Endodermal cell (in vitro differentiated cells): ENCODE measurements at regions not wholly inside any gene's neighbourhood (a gene's known extent, or its start where the extent isn't known, plus 50 kb on each side); places are given as distances from the start of the nearest gene placed in this dataset.
A peak's percentile ranks its signal among the peaks of the same experiment; 100 is the strongest.

ENCODE experiments used
- DNase-seq: peaks from one replicate; pipeline ENCODE4 v3.0.0-alpha.2; 2017
- H3K27ac ChIP-seq: 2 replicates; pipeline ENCODE4 v1.5.1; 2013; ENCODE audit warnings: mild to moderate bottlenecking, low read depth, low read length, moderate library complexity
- H3K27me3 ChIP-seq: 2 replicates; pipeline ENCODE4 v1.6.1; 2013; ENCODE audit warnings: mild to moderate bottlenecking, low read length, moderate library complexity; ENCODE audit not compliant: insufficient read depth, control insufficient read depth, poor library complexity, severe bottlenecking
- H3K36me3 ChIP-seq: 2 replicates; pipeline ENCODE4 v1.7.0; 2013; ENCODE audit warnings: mild to moderate bottlenecking, low read length, moderate library complexity; ENCODE audit not compliant: control insufficient read depth, insufficient read depth
- H3K4me1 ChIP-seq: one replicate; pipeline ENCODE4 v1.7.0; 2013; ENCODE audit warnings: low read length; ENCODE audit not compliant: control insufficient read depth, insufficient read depth
- H3K4me3 ChIP-seq: 2 replicates; pipeline ENCODE4 v1.5.1; 2013; ENCODE audit warnings: mild to moderate bottlenecking, low read length, moderate library complexity
- H3K9ac ChIP-seq: 2 replicates; pipeline ENCODE4 v1.6.1; 2013; ENCODE audit warnings: mild to moderate bottlenecking, low read length, moderate library complexity; ENCODE audit not compliant: poor library complexity, severe bottlenecking; ENCODE audit errors: extremely low read depth
- H3K9me3 ChIP-seq: 2 replicates; pipeline ENCODE4 v1.6.1; 2013; ENCODE audit warnings: mild to moderate bottlenecking, low read length, moderate library complexity; ENCODE audit not compliant: control insufficient read depth
- H3K27ac Mint-ChIP-seq: 2 replicates; pipeline ENCODE4 v1.8.0; 2020; ENCODE audit warnings: mixed read lengths
- H3K27me3 Mint-ChIP-seq: 2 replicates; pipeline ENCODE4 v1.8.0; 2021; ENCODE audit warnings: mild to moderate bottlenecking, mixed read lengths; ENCODE audit not compliant: insufficient read depth
- H3K36me3 Mint-ChIP-seq: 2 replicates; pipeline ENCODE4 v1.8.0; 2020; ENCODE audit warnings: low read depth, mixed read lengths
- H3K4me1 Mint-ChIP-seq: 2 replicates; pipeline ENCODE4 v1.8.0; 2020; ENCODE audit warnings: mixed read lengths
- H3K4me3 Mint-ChIP-seq: 2 replicates; pipeline ENCODE4 v1.8.0; 2020; ENCODE audit warnings: mild to moderate bottlenecking, moderate library complexity, mixed read lengths
- H3K9me3 Mint-ChIP-seq: 2 replicates; pipeline ENCODE4 v1.8.0; 2020; ENCODE audit warnings: mild to moderate bottlenecking, mixed read lengths
- WGBS, 2 experiments: methylation state at CpG; one replicate each; pipeline versions ENCODE4 v1.1.5 to v1.1.7; 2013; ENCODE audit warnings: missing lambda C conversion rate in 2 of 2, mixed read lengths in 1 of 2; ENCODE audit not compliant: insufficient coverage in 1 of 2, insufficient read length in 1 of 2; 5-methylcytosine and 5-hydroxymethylcytosine counted together
- TF ChIP-seq, protein P1 (sequence below): fragments of 200-600 bp; sonication (generic); conservative IDR thresholded peaks from 2 replicates; pipeline ENCODE4 v1.5.0; 2021; ENCODE audit warnings: antibody characterized with exemption, mild to moderate bottlenecking

DNA sequence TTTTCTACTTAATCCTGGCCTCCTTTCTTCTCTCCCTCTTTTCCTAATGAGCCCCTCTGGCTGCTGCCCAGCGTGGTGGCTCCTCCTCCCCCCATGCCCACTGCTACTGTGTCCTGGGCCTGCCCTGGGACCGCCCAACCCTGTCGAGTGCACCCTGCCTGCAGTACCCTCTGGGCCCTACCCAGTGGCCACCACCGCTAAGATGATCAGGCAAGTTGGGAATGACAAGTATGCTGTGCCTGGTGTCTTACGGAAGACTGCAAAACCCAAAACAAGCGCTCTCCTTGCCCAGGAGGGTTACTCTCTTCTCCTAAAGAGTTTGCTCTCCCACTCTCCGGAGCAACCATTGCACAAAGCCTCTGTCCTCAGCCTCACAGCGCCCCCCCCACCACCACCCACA lies 273.7 kb downstream of the SYK start:
- peaks cover 20% of the 10 kb centered on the region for H3K4me1 Mint-ChIP-seq
- no peak overlapping the region for H3K4me3 ChIP-seq
- H3K27ac Mint-ChIP-seq, result no peak overlapping the region
- no peaks in the 10 kb centered on the region for H3K4me1 ChIP-seq
- 90 to 100% methylated on average over 1 to 8 of the region's 8 CpGs for WGBS, 2 experiments
- no peaks in the 10 kb centered on the region for H3K36me3 Mint-ChIP-seq
- no peak overlapping the region for H3K27ac ChIP-seq
- DNase-seq, result peak; percentile 56
- peaks cover 7% of the 10 kb centered on the region for H3K27me3 Mint-ChIP-seq
- H3K27me3 ChIP-seq, result no peaks in the 10 kb centered on the region
- TF ChIP-seq, protein P1, sequence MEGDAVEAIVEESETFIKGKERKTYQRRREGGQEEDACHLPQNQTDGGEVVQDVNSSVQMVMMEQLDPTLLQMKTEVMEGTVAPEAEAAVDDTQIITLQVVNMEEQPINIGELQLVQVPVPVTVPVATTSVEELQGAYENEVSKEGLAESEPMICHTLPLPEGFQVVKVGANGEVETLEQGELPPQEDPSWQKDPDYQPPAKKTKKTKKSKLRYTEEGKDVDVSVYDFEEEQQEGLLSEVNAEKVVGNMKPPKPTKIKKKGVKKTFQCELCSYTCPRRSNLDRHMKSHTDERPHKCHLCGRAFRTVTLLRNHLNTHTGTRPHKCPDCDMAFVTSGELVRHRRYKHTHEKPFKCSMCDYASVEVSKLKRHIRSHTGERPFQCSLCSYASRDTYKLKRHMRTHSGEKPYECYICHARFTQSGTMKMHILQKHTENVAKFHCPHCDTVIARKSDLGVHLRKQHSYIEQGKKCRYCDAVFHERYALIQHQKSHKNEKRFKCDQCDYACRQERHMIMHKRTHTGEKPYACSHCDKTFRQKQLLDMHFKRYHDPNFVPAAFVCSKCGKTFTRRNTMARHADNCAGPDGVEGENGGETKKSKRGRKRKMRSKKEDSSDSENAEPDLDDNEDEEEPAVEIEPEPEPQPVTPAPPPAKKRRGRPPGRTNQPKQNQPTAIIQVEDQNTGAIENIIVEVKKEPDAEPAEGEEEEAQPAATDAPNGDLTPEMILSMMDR, result no peak
- H3K9ac ChIP-seq, result no peak overlapping the region
- no peaks in the 10 kb centered on the region for H3K9me3 Mint-ChIP-seq
- H3K9me3 ChIP-seq, result no peaks in the 10 kb centered on the region
- no peaks in the 10 kb centered on the region for H3K36me3 ChIP-seq
- H3K4me3 Mint-ChIP-seq, result no peak overlapping the region

DNA sequence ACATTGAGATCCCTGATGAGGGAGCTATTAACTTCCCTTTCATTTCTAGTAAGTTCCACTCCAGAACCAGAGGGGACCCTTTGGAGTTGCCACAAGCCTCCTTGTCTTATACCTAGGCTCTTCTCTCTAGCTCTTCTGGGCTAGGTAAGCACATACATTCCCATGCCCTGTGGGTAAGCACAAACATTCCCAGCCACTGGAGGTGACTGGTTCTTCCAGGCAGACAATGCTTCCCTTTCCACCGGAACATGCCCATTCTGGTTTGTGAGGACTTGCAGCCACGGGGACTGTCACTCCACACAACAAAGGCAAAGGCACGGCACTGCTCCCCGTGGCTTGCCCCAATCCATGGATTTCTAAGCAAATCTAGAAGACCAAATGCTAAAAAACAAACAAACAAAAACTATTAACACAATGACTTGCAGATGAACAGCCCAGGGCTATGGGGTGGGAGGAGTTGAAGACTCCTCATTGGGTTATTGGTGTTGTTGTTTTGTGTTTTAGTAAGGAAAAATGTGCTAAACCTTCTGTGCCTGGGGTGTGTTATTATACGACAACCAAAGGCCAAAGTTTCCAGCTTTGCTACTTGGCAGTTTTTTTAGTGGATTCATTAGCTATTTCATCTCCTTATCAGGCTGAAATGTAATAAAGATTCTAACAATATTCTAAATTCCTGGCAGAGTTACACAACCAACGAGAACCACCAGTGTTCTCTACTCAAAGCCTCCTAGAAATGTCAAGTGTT lies 276.2 kb downstream of the SYK start:
- DNase-seq, result no peak
- H3K4me3 ChIP-seq, result no peak overlapping the region
- TF ChIP-seq, protein P1, result no peak
- Mint-ChIP-seq H3K27me3 (peaks cover 10% of the 10 kb centered on the region), H3K36me3 (no peaks in the 10 kb centered on the region), H3K4me3 (no peak overlapping the region), H3K4me1 (peaks cover 14% of the 10 kb centered on the region), H3K27ac (no peak overlapping the region), H3K9me3 (no peaks in the 10 kb centered on the region)
- H3K36me3 ChIP-seq, result no peaks in the 10 kb centered on the region
- no peak overlapping the region for H3K9ac ChIP-seq
- H3K27me3 ChIP-seq, result no peaks in the 10 kb centered on the region
- no peak overlapping the region for H3K27ac ChIP-seq
- H3K4me1 ChIP-seq, result no peaks in the 10 kb centered on the region
- WGBS, 2 experiments, result 89% methylated on average over 6 of the region's 6 CpGs; no CpG with 5 or more reads in 1 of the 2 experiments
- H3K9me3 ChIP-seq, result no peaks in the 10 kb centered on the region

DNA sequence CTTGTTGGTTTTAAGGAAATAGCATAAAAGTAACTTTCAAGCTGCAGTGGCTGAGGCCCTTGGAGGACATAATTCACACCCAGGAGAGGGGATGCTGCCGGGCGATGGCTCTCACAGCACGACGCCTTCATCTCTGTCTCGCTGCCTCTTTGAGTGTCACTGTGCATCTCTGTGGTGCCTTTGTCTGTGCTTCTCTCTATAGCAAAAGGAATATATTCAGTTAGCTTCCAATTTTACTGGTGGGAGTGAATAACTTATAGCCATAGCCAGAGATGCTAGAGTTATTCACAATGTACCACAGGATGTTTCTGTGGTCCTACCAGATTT lies 276.7 kb downstream of the SYK start:
- Histone ChIP-seq H3K4me3 (no peak overlapping the region), H3K9ac (no peak overlapping the region), H3K36me3 (no peaks in the 10 kb centered on the region), H3K4me1 (no peaks in the 10 kb centered on the region), H3K27ac (no peak overlapping the region), H3K27me3 (no peaks in the 10 kb centered on the region), H3K9me3 (no peaks in the 10 kb centered on the region)
- H3K27ac Mint-ChIP-seq, result no peak overlapping the region
- H3K27me3 Mint-ChIP-seq, result peaks cover 10% of the 10 kb centered on the region
- H3K4me3 Mint-ChIP-seq, result no peak overlapping the region
- DNase-seq, result no peak
- no peaks in the 10 kb centered on the region for H3K9me3 Mint-ChIP-seq
- WGBS, 2 experiments, result 87 to 89% methylated on average over 4 to 5 of the region's 5 CpGs
- H3K4me1 Mint-ChIP-seq, result peaks cover 15% of the 10 kb centered on the region
- H3K36me3 Mint-ChIP-seq, result no peaks in the 10 kb centered on the region
- TF ChIP-seq, protein P1, result no peak
